ENCODE measurements at regions not wholly inside any gene's neighbourhood (a gene's known extent, or its start where the extent isn't known, plus 50 kb on each side); places are given as distances from the start of the nearest gene placed in this dataset.

DNA sequence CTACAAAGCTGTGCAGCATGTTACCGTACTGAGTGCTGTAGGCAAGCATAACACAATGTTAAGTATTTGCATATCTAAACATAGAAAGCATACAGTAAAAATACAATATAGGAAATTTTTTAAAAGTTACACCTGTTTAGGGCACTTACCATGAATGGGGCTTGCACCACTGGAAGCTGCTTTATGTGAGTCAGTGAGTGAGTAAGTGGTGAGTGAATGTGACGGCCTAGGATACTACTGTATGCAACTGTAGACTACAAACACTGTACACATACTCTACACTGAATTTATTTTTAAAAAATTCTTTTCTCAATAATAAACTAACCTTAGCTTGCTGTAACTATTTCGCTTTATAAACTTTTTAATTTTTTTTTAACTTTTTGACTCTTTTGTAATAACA is 82.1 kb upstream of the FSCB start:
- TF ChIP-seq, protein P1, sequence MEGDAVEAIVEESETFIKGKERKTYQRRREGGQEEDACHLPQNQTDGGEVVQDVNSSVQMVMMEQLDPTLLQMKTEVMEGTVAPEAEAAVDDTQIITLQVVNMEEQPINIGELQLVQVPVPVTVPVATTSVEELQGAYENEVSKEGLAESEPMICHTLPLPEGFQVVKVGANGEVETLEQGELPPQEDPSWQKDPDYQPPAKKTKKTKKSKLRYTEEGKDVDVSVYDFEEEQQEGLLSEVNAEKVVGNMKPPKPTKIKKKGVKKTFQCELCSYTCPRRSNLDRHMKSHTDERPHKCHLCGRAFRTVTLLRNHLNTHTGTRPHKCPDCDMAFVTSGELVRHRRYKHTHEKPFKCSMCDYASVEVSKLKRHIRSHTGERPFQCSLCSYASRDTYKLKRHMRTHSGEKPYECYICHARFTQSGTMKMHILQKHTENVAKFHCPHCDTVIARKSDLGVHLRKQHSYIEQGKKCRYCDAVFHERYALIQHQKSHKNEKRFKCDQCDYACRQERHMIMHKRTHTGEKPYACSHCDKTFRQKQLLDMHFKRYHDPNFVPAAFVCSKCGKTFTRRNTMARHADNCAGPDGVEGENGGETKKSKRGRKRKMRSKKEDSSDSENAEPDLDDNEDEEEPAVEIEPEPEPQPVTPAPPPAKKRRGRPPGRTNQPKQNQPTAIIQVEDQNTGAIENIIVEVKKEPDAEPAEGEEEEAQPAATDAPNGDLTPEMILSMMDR (IDR thresholded peaks at IDR 0.05 in 8 of 11, conservative IDR thresholded peaks at IDR 0.05 in 3 of 11): no peak
- TF ChIP-seq POLR2A (IDR thresholded peaks at IDR 0.05): no peak
- TF ChIP-seq POLR2AphosphoS5 (IDR thresholded peaks at IDR 0.05): no peak
